GM23338 (cell line): ENCODE measurements at regions not wholly inside any gene's neighbourhood (a gene's known extent, or its start where the extent isn't known, plus 50 kb on each side); places are given as distances from the start of the nearest gene placed in this dataset.

Source experiments
- EZH2 ChIP-seq: fragments of 200-600 bp; sonication (generic); IDR thresholded peaks from one replicate; pipeline ENCODE4 v1.8.0; 2017; ENCODE audit warnings: antibody characterized with exemption, mild to moderate bottlenecking, low read depth; ENCODE audit not compliant: unreplicated experiment
- EZH2phosphoT487 ChIP-seq: fragments of 200-600 bp; sonication (generic); IDR thresholded peaks from one replicate; pipeline ENCODE4 v1.8.1; 2018; ENCODE audit warnings: antibody characterized with exemption; ENCODE audit not compliant: unreplicated experiment
- POLR2AphosphoS5 ChIP-seq: IDR thresholded peaks from 2 replicates; pipeline ENCODE4 v1.6.1; 2016; ENCODE audit warnings: antibody characterized with exemption, low read depth
- STAT1 ChIP-seq: IDR thresholded peaks from one replicate; pipeline ENCODE4 v1.6.1; 2016; ENCODE audit warnings: antibody characterized with exemption; ENCODE audit not compliant: unreplicated experiment
- TF ChIP-seq, protein P1 (sequence below), 2 experiments: fragments of 200-600 bp in 1 of 2; sonication (generic) in 1 of 2; conservative IDR thresholded peaks; 2 replicates each; pipeline versions ENCODE4 v1.5.1 to v1.6.1; 2016 to 2017; ENCODE audit warnings: antibody characterized with exemption in 2 of 2, low read depth in 2 of 2, mild to moderate bottlenecking in 2 of 2, moderate library complexity in 1 of 2
- TF ChIP-seq, protein P2 (sequence below): IDR thresholded peaks from 2 replicates; pipeline ENCODE4 v1.6.1; 2016; ENCODE audit warnings: antibody characterized with exemption

DNA sequence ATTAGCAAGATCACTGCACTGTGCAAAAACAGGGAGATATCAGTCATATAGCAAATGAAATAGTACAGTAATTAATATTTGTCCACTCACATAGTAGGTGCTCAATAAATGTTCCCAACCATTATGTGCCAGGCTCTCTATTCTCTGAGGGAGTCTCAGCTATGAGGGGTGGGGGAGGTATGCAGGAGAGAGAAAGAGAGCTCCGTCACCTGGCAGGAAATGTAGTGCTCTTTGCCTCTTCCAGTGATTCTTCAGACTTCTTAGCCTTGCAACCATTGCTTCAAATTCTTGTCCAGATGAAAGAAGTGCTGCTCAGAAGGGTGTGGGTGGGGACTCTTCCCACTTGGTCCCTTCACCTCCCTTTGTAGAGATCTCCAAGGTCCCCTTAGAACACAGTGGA, 84.5 kb upstream of the SPRY1 start:
- no peak for TF ChIP-seq POLR2AphosphoS5
- TF ChIP-seq, protein P1, sequence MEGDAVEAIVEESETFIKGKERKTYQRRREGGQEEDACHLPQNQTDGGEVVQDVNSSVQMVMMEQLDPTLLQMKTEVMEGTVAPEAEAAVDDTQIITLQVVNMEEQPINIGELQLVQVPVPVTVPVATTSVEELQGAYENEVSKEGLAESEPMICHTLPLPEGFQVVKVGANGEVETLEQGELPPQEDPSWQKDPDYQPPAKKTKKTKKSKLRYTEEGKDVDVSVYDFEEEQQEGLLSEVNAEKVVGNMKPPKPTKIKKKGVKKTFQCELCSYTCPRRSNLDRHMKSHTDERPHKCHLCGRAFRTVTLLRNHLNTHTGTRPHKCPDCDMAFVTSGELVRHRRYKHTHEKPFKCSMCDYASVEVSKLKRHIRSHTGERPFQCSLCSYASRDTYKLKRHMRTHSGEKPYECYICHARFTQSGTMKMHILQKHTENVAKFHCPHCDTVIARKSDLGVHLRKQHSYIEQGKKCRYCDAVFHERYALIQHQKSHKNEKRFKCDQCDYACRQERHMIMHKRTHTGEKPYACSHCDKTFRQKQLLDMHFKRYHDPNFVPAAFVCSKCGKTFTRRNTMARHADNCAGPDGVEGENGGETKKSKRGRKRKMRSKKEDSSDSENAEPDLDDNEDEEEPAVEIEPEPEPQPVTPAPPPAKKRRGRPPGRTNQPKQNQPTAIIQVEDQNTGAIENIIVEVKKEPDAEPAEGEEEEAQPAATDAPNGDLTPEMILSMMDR (conservative IDR thresholded peaks at IDR 0.05; ENCODE audit: low read depth in 2 of 2), result no peak
- no peak for TF ChIP-seq EZH2
- TF ChIP-seq, protein P2, sequence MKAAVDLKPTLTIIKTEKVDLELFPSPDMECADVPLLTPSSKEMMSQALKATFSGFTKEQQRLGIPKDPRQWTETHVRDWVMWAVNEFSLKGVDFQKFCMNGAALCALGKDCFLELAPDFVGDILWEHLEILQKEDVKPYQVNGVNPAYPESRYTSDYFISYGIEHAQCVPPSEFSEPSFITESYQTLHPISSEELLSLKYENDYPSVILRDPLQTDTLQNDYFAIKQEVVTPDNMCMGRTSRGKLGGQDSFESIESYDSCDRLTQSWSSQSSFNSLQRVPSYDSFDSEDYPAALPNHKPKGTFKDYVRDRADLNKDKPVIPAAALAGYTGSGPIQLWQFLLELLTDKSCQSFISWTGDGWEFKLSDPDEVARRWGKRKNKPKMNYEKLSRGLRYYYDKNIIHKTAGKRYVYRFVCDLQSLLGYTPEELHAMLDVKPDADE, result no peak
- TF ChIP-seq EZH2phosphoT487, result no peak
- TF ChIP-seq STAT1, result no peak
